GM20000 (cell line): ENCODE measurements at regions not wholly inside any gene's neighbourhood (a gene's known extent, or its start where the extent isn't known, plus 50 kb on each side); places are given as distances from the start of the nearest gene placed in this dataset.

Experiments
- DNase-seq: peaks from one replicate; pipeline ENCODE4 v3.0.0; 2012; ENCODE audit warnings: low spot score
- CTCF ChIP-seq: IDR thresholded peaks from 2 replicates; pipeline ENCODE4 v1.5.1; 2012; ENCODE audit warnings: mild to moderate bottlenecking, control low read depth; ENCODE audit errors: extremely low read depth, missing control alignments

GRCh38 chr7:92991190-92991589 is 126.6 kb downstream of the SAMD9 start:
- DNase-seq = no peak
- no peak for TF ChIP-seq CTCF

DNA sequence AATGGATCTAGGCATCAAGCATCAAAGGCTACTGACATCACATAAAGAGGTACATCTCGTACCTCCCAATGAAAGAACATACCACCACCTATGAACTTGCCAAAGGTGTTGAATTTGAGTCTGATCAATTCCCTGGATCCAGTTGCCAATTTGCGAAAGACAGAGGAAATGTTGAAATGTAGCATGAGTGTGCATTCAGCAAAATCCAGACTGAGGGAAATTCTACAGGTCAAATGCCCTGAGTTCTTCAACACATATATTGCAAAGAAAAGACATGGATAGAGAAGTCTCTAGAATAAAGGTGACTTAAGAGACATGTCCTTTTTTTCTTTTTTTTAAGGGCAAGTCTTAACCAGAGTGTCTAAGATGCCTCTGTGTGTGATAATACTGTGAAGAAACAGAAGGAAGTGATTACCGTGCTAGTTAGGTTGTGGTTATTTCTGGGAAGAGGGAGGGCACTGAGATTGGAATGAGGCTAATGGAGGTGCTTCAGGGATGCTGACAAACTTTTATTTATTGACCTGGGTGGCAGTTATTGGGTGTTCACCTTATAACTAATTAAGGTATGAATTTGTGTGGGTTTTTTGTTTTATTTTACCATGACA is 128.7 kb downstream of the SAMD9 start:
- DNase-seq = no peak
- TF ChIP-seq CTCF = no peak

- DNase-seq = no peak
These were observed 129.7 kb downstream of the SAMD9 start for GRCh38 chr7:92988051-92988450.

GRCh38 chr7:92987538-92987937 is 130.2 kb downstream of the SAMD9 start:
- TF ChIP-seq CTCF = no peak

More at GRCh38 chr7:92988051-92988450, 129.7 kb downstream of the SAMD9 start:
- TF ChIP-seq CTCF = peak; percentile 22

DNA sequence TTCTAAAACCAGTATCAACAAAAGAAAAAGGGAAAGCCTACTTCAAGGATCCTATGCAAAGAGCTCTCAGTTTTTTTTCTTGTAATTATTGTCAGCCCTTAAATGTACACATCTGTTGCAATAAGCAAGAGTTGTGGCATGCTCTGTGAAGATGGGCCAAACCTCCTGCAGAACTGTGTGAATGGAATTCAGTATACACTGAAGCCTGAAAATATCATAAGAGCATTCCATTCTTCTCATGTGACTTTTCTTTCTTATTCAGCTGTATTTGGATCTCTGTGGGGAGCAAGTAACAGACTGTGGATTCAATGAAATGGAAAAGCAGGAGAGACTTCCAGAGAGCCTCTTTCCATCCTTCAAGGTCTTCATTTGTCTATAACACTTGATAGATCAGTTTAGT is 130.7 kb downstream of the SAMD9 start:
- DNase-seq = no peak
- no peak for TF ChIP-seq CTCF

More at GRCh38 chr7:92987538-92987937, 130.2 kb downstream of the SAMD9 start:
- DNase-seq = no peak

- DNase-seq = no peak
- TF ChIP-seq CTCF = no peak
These were observed 134.9 kb downstream of the SAMD9 start for GRCh38 chr7:92982928-92983327.

GRCh38 chr7:92976931-92977330 is 140.6 kb upstream of the CDK6 start:
- DNase-seq = no peak
- TF ChIP-seq CTCF = no peak
